CD14-positive monocyte (primary cell): ENCODE measurements at regions not wholly inside any gene's neighbourhood (a gene's known extent, or its start where the extent isn't known, plus 50 kb on each side); places are given as distances from the start of the nearest gene placed in this dataset.

Experiments
- DNase-seq, 3 donors: peaks; one replicate each; pipeline ENCODE4 v3.0.0-alpha.2; 2011 to 2022
- H2AFZ ChIP-seq: 2 replicates; pipeline ENCODE4 v1.6.0; 2012; ENCODE audit warnings: mild to moderate bottlenecking, low read depth, low read length, inconsistent platforms; ENCODE audit not compliant: insufficient read depth, poor library complexity, severe bottlenecking
- H3K27ac ChIP-seq, 2 donors: 1 replicate in 1 of 2; 2 replicates in 1 of 2; pipeline ENCODE4 v1.5.1; 2012 to 2013; ENCODE audit warnings: low read length in 2 of 2, control low read depth in 1 of 2, inconsistent platforms in 1 of 2, low read depth in 1 of 2, mild to moderate bottlenecking in 1 of 2
- H3K27me3 ChIP-seq, 2 donors: one replicate each; pipeline versions ENCODE4 v1.6.0 to v1.6.1; 2011 to 2013; ENCODE audit warnings: low read length in 2 of 2; ENCODE audit not compliant: control insufficient read depth in 2 of 2, insufficient read depth in 2 of 2
- H3K36me3 ChIP-seq, 2 donors: replicated peaks in 1 of 2; 1 replicate in 1 of 2; 2 replicates in 1 of 2; pipeline versions ENCODE4 v1.5.1 to v1.6.1; 2012 to 2013; ENCODE audit warnings: low read length in 2 of 2, control low read depth in 1 of 2, inconsistent platforms in 1 of 2, mild to moderate bottlenecking in 1 of 2; ENCODE audit not compliant: insufficient read depth in 2 of 2, control insufficient read depth in 1 of 2
- H3K4me1 ChIP-seq, 2 donors: 1 replicate in 1 of 2; 2 replicates in 1 of 2; pipeline versions ENCODE4 v1.5.1 to v1.6.1; 2012 to 2013; ENCODE audit warnings: low read length in 2 of 2, control low read depth in 1 of 2, inconsistent platforms in 1 of 2, mild to moderate bottlenecking in 1 of 2, moderate library complexity in 1 of 2; ENCODE audit not compliant: insufficient read depth in 2 of 2, control insufficient read depth in 1 of 2
- H3K4me2 ChIP-seq: replicated peaks from 2 replicates; pipeline ENCODE3; 2012; ENCODE audit warnings: low read length, moderate library complexity, mild to moderate bottlenecking; ENCODE audit not compliant: poor library complexity, severe bottlenecking; ENCODE audit errors: extremely low read depth
- H3K4me3 ChIP-seq, 3 experiments: fragments of 200-600 bp in 1 of 3; sonication (generic) in 1 of 3; replicated peaks in 1 of 3; 1 replicate in 2 of 3; 2 replicates in 1 of 3; pipeline ENCODE4 v1.5.1; 2011 to 2013; ENCODE audit warnings: low read length in 3 of 3, mild to moderate bottlenecking in 3 of 3, control low read depth in 2 of 3, low read depth in 2 of 3, inconsistent platforms in 1 of 3, moderate library complexity in 1 of 3
- H3K79me2 ChIP-seq: 2 replicates; pipeline ENCODE4 v1.6.0; 2012; ENCODE audit warnings: mild to moderate bottlenecking, control low read depth, inconsistent platforms, low read length, moderate library complexity; ENCODE audit not compliant: insufficient read depth
- H3K9ac ChIP-seq: 2 replicates; pipeline ENCODE4 v1.6.0; 2017; ENCODE audit warnings: low read length, mild to moderate bottlenecking; ENCODE audit not compliant: insufficient read depth, poor library complexity, severe bottlenecking
- H3K9me3 ChIP-seq, 2 donors: replicated peaks in 1 of 2; 1 replicate in 1 of 2; 2 replicates in 1 of 2; pipeline versions ENCODE4 v1.5.1 to v1.6.1; 2012 to 2013; ENCODE audit warnings: low read length in 2 of 2, control low read depth in 1 of 2; ENCODE audit not compliant: control insufficient read depth in 1 of 2, insufficient read depth in 1 of 2
- H4K20me1 ChIP-seq: 2 replicates; pipeline ENCODE4 v1.6.0; 2012; ENCODE audit warnings: mild to moderate bottlenecking, low read length, control low read depth, moderate library complexity; ENCODE audit not compliant: insufficient read depth
- H3K27ac Mint-ChIP-seq, 7 donors: one replicate each; pipeline ENCODE4 v1.8.0; 2020; ENCODE audit warnings: mild to moderate bottlenecking in 7 of 7, mixed read lengths in 7 of 7, moderate library complexity in 6 of 7, inconsistent platforms in 2 of 7
- H3K27me3 Mint-ChIP-seq, 3 donors: one replicate each; pipeline ENCODE4 v1.8.0; 2021 to 2022; ENCODE audit warnings: low read depth in 3 of 3, mild to moderate bottlenecking in 3 of 3, mixed read lengths in 3 of 3, moderate library complexity in 3 of 3, inconsistent platforms in 1 of 3
- H3K36me3 Mint-ChIP-seq, 2 donors: one replicate each; pipeline ENCODE4 v1.8.0; 2020; ENCODE audit warnings: mixed read lengths in 2 of 2, inconsistent platforms in 1 of 2, mild to moderate bottlenecking in 1 of 2
- H3K4me1 Mint-ChIP-seq: one replicate; pipeline ENCODE4 v1.8.0; 2020; ENCODE audit warnings: mild to moderate bottlenecking, mixed read lengths
- H3K4me3 Mint-ChIP-seq, 2 donors: one replicate each; pipeline ENCODE4 v1.8.0; 2020; ENCODE audit warnings: mild to moderate bottlenecking in 2 of 2, mixed read lengths in 2 of 2, moderate library complexity in 1 of 2
- H3K9me3 Mint-ChIP-seq, 7 donors: one replicate each; pipeline ENCODE4 v1.8.0; 2020 to 2022; ENCODE audit warnings: mixed read lengths in 7 of 7, mild to moderate bottlenecking in 6 of 7, moderate library complexity in 6 of 7, inconsistent platforms in 2 of 7
- CTCF ChIP-seq: fragments of 200-600 bp; IDR thresholded peaks from one replicate; pipeline ENCODE4 v1.8.0; 2022; ENCODE audit warnings: antibody characterized with exemption, mild to moderate bottlenecking
- WGBS: methylation state at CpG from one replicate; pipeline ENCODE4 v1.1.5; 2013; ENCODE audit warnings: missing lambda C conversion rate; ENCODE audit not compliant: insufficient coverage; 5-methylcytosine and 5-hydroxymethylcytosine counted together
- intact Hi-C, 2 donors: fragments of 100-400 bp; cut with micrococcal nuclease; formaldehyde crosslinking; loops; one replicate each; pipeline versions ENCODE4 v1.15.0 to v1.15.1; 2023

GRCh38 chr12:111107392-111108178, 187.2 kb upstream of the MYL2 start:
- no peak overlapping the region for H3K27ac Mint-ChIP-seq
- intact Hi-C loops = no loop called here

GRCh38 chr12:111105294-111105693, 184.9 kb upstream of the MYL2 start:
- intact Hi-C loops = no loop called here
- H3K36me3 ChIP-seq = no peaks in the 10 kb centered on the region
- no peak overlapping the region for H3K27ac ChIP-seq
- Mint-ChIP-seq H3K4me1 (peaks cover 11% of the 10 kb centered on the region), H3K36me3 (no peaks in the 10 kb centered on the region), H3K27me3 (peaks cover 0 to 2% (median 1%) of the 10 kb centered on the region in 3 donors), H3K9me3 (peaks cover 0 to 2% (median 0%) of the 10 kb centered on the region in 7 donors), H3K27ac (peak overlapping the region in 1 of 7 donors; percentile 33), H3K4me3 (no peak overlapping the region)
- H3K4me3 ChIP-seq = no peak overlapping the region
- 93% methylated on average over 2 of the region's 6 CpGs for WGBS
- H3K4me2 ChIP-seq = no peak overlapping the region
- H4K20me1 ChIP-seq = no peaks in the 10 kb centered on the region
- DNase-seq = no peak
- H3K79me2 ChIP-seq = no peaks in the 10 kb centered on the region
- H3K4me1 ChIP-seq = peaks cover 3 to 5% of the 10 kb centered on the region in 2 donors
- no peak overlapping the region for H2AFZ ChIP-seq
- no peak overlapping the region for H3K9ac ChIP-seq
- no peak for TF ChIP-seq CTCF
- no peaks in the 10 kb centered on the region for H3K27me3 ChIP-seq
- no peaks in the 10 kb centered on the region for H3K9me3 ChIP-seq

More at GRCh38 chr12:111107392-111108178, 187.2 kb upstream of the MYL2 start:
- Histone ChIP-seq H3K9me3 (no peaks in the 10 kb centered on the region), H3K4me1 (peaks cover 19 to 24% of the 10 kb centered on the region in 2 donors), H3K79me2 (no peaks in the 10 kb centered on the region), H3K27me3 (no peaks in the 10 kb centered on the region), H3K9ac (no peak overlapping the region), H3K36me3 (no peaks in the 10 kb centered on the region), H4K20me1 (no peaks in the 10 kb centered on the region), H3K4me2 (no peak overlapping the region), H3K27ac (no peak overlapping the region), H2AFZ (no peak overlapping the region), H3K4me3 (no peak overlapping the region)
- H3K36me3 Mint-ChIP-seq = no peaks in the 10 kb centered on the region
- no peak for DNase-seq
- TF ChIP-seq CTCF = no peak
- no peak overlapping the region for H3K4me3 Mint-ChIP-seq
- H3K9me3 Mint-ChIP-seq = peaks cover 0 to 2% (median 0%) of the 10 kb centered on the region in 7 donors
- H3K27me3 Mint-ChIP-seq = peaks cover 0 to 4% (median 1%) of the 10 kb centered on the region in 3 donors
- H3K4me1 Mint-ChIP-seq = peaks cover 29% of the 10 kb centered on the region
- WGBS = 88% methylated on average over 6 of the region's 6 CpGs
